ENCODE measurements at regions not wholly inside any gene's neighbourhood (a gene's known extent, or its start where the extent isn't known, plus 50 kb on each side); places are given as distances from the start of the nearest gene placed in this dataset.

GRCh38 chr3:110897046-110897445 lies 174.6 kb upstream of the NECTIN3 start:
- ATAC-seq (ENCODE audit: low FRiP score in 2 of 2): no peak
- H3K27me3 ChIP-seq: no peaks in the 10 kb centered on the region
- TF ChIP-seq POLR2AphosphoS5 (IDR thresholded peaks at IDR 0.05) (no peak), EP300 (IDR thresholded peaks at IDR 0.05) (no peak), POLR2A (IDR thresholded peaks at IDR 0.05) (no peak)
- TF ChIP-seq, protein P1, sequence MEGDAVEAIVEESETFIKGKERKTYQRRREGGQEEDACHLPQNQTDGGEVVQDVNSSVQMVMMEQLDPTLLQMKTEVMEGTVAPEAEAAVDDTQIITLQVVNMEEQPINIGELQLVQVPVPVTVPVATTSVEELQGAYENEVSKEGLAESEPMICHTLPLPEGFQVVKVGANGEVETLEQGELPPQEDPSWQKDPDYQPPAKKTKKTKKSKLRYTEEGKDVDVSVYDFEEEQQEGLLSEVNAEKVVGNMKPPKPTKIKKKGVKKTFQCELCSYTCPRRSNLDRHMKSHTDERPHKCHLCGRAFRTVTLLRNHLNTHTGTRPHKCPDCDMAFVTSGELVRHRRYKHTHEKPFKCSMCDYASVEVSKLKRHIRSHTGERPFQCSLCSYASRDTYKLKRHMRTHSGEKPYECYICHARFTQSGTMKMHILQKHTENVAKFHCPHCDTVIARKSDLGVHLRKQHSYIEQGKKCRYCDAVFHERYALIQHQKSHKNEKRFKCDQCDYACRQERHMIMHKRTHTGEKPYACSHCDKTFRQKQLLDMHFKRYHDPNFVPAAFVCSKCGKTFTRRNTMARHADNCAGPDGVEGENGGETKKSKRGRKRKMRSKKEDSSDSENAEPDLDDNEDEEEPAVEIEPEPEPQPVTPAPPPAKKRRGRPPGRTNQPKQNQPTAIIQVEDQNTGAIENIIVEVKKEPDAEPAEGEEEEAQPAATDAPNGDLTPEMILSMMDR (IDR thresholded peaks at IDR 0.05): no peak
- H3K36me3 ChIP-seq: no peaks in the 10 kb centered on the region
- H3K4me1 ChIP-seq: no peaks in the 10 kb centered on the region
- H3K4me3 ChIP-seq: no peak overlapping the region
- 83 to 86% methylated on average over 2 of the region's 2 CpGs for WGBS, 2 donors
- no peak overlapping the region for H3K27ac ChIP-seq
- DNase-seq: no peak
- H3K9me3 ChIP-seq: no peaks in the 10 kb centered on the region

DNA sequence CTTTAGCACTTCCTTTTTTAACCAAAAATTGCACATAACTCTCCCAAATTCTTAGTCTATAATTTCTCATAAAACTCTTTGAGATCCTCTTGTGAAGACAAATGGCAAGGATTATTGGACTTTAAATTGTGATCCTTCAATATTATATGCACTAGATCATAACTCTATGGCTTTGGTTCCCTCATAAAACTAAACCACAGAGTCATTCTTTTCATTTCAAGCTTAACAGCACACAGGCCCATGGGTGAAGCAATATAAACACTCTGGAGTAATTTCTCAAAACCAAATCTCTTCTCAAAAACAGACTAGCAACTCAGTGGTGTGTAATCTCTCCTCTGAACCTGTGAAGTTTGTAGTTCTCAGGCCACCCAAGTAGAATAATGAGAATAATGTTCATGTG lies 171.0 kb upstream of the NECTIN3 start:
- no peak overlapping the region for H3K4me3 ChIP-seq
- no peaks in the 10 kb centered on the region for H3K36me3 ChIP-seq
- ATAC-seq (ENCODE audit: low FRiP score in 2 of 2) (no peak), DNase-seq (no peak)
- no peaks in the 10 kb centered on the region for H3K4me1 ChIP-seq
- no peak for TF ChIP-seq POLR2A (IDR thresholded peaks at IDR 0.05)
- no peak for TF ChIP-seq EP300 (IDR thresholded peaks at IDR 0.05)
- TF ChIP-seq, protein P1 (IDR thresholded peaks at IDR 0.05): no peak
- TF ChIP-seq POLR2AphosphoS5 (IDR thresholded peaks at IDR 0.05): no peak
- no peak overlapping the region for H3K27ac ChIP-seq
- H3K9me3 ChIP-seq: no peaks in the 10 kb centered on the region
- no peaks in the 10 kb centered on the region for H3K27me3 ChIP-seq

GRCh38 chr3:110901536-110901935 lies 170.1 kb upstream of the NECTIN3 start:
- H3K36me3 ChIP-seq: no peaks in the 10 kb centered on the region
- ATAC-seq (ENCODE audit: low FRiP score in 2 of 2) (no peak), DNase-seq (no peak)
- H3K27me3 ChIP-seq: no peaks in the 10 kb centered on the region
- WGBS, 2 donors: 98 to 100% methylated on average over 1 of the region's 1 CpG
- no peak overlapping the region for H3K27ac ChIP-seq
- H3K4me1 ChIP-seq: no peaks in the 10 kb centered on the region
- no peaks in the 10 kb centered on the region for H3K9me3 ChIP-seq
- H3K4me3 ChIP-seq: no peak overlapping the region
- TF ChIP-seq POLR2AphosphoS5 (IDR thresholded peaks at IDR 0.05): no peak
- TF ChIP-seq POLR2A (IDR thresholded peaks at IDR 0.05): no peak
- no peak for TF ChIP-seq EP300 (IDR thresholded peaks at IDR 0.05)
- TF ChIP-seq, protein P1 (IDR thresholded peaks at IDR 0.05): no peak

DNA sequence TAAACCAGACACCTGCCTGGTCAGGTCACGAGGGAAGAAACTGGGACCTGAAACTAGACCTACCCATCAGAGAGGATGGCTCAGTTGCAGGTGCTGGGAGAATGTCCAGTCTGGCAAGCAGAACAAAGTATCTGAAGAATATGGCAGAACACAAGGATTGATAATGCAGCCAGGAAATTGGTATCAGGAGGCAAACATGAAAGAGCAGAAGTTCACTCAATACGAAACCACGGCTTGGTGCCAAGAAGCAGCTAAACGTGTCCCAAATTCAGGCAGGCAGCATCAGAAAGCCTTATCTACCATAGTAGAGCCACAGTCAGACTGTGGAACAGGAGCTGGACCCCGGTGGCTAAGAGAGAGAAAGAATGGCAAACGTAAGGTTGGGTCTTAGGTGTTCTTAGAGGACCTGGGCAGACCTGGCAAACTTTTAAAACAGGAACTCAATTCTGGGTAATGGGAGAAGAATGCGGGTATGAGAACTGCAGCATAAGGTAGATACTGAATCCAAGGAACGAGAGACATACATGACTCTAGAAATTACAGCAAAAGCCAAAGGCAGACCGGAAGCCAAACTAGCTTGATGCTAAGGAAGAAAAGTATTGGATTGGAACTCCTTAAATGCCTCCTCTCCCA lies 169.0 kb upstream of the NECTIN3 start:
- H3K4me3 ChIP-seq: no peak overlapping the region
- no peak for ATAC-seq (ENCODE audit: low FRiP score in 2 of 2)
- H3K27me3 ChIP-seq: no peaks in the 10 kb centered on the region
- no peak for DNase-seq
- no peak overlapping the region for H3K27ac ChIP-seq
- no peaks in the 10 kb centered on the region for H3K36me3 ChIP-seq
- 82 to 87% methylated on average over 9 of the region's 9 CpGs for WGBS, 2 donors
- TF ChIP-seq EP300 (IDR thresholded peaks at IDR 0.05) (no peak), POLR2A (IDR thresholded peaks at IDR 0.05) (no peak)
- H3K9me3 ChIP-seq: no peaks in the 10 kb centered on the region
- H3K4me1 ChIP-seq: no peaks in the 10 kb centered on the region

DNA sequence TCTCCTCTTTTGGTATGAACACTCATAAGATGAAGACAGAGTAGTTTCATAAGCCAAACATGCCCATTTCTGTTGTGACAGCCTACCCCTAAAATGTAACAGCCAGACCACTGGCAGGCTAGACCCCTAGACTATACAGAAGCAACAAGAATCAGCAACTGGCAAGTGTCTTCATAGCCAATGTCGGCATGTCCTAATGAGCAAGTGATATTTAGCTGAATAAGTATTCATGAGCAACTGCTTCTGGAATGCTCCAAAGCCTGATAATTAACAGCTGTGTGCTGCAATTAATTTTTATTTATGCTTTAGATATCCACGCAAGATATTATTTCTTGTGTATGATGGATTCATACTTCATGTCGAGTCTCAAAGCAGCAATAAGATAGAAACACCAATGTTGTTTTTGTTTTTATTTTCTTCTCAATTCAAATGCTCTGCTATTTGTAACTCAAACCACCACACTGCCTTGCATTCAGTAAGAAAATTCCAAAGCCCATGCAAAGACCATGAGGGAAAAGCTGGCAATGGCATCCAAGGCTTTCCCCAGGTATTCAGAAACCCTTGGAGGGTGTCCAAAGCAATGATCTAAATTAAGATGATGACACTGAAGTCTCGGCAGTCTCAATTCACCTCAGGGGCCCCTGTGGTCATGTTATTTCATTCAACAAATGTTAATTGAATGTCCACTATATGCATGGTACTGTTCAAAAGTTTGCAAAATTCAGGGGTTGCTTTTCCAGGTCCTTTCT lies 167.7 kb upstream of the NECTIN3 start:
- no peaks in the 10 kb centered on the region for H3K27me3 ChIP-seq
- 87 to 90% methylated on average over 4 of the region's 4 CpGs for WGBS, 2 donors

More for the DNA sequence above, 167.7 kb upstream of the NECTIN3 start:
- no peak overlapping the region for H3K27ac ChIP-seq
- no peaks in the 10 kb centered on the region for H3K4me1 ChIP-seq
- H3K9me3 ChIP-seq: no peaks in the 10 kb centered on the region
- H3K4me3 ChIP-seq: no peak overlapping the region
- DNase-seq: no peak
- H3K36me3 ChIP-seq: no peaks in the 10 kb centered on the region
- ATAC-seq (ENCODE audit: low FRiP score in 2 of 2): no peak
- no peak for TF ChIP-seq POLR2A (IDR thresholded peaks at IDR 0.05)
- no peak for TF ChIP-seq EP300 (IDR thresholded peaks at IDR 0.05)
- TF ChIP-seq, protein P1 (IDR thresholded peaks at IDR 0.05): no peak
- TF ChIP-seq POLR2AphosphoS5 (IDR thresholded peaks at IDR 0.05): no peak
